ENCODE measurements at regions not wholly inside any gene's neighbourhood (a gene's known extent, or its start where the extent isn't known, plus 50 kb on each side); places are given as distances from the start of the nearest gene placed in this dataset.
"Not testable (repeated sequence)": the region's sequence is repeated elsewhere in the genome, so short reads cannot be mapped to it uniquely, and the experiment has no call there.

GRCh38 chr1:193472838-193473398, 286.5 kb upstream of the B3GALT2 start:
- DNase-seq (ENCODE audit: insufficient read length, low spot score), result no peak

DNA sequence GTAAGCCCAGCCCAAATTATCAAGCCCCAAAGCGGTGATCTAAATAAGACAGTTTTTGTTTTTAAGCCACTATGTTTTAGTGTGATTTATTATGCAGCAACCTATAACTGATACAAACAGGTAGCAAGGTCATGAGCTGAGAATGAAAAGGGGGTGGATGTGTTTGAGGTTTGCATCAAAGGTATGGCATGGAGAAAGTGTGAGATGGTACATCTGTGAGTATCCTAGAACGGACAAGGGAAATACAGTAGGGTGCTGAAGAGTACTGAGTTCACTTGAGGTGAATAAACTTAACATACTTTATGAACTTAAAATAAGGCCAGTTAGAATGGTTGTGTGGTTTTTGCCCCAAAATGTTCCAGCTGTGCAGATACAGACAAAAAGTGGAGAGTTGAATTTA, 286.0 kb upstream of the B3GALT2 start:
- DNase-seq (ENCODE audit: insufficient read length, low spot score), result no peak
- FAIRE-seq, result no peak

More at GRCh38 chr1:193472838-193473398, 286.5 kb upstream of the B3GALT2 start:
- FAIRE-seq, result no peak

DNA sequence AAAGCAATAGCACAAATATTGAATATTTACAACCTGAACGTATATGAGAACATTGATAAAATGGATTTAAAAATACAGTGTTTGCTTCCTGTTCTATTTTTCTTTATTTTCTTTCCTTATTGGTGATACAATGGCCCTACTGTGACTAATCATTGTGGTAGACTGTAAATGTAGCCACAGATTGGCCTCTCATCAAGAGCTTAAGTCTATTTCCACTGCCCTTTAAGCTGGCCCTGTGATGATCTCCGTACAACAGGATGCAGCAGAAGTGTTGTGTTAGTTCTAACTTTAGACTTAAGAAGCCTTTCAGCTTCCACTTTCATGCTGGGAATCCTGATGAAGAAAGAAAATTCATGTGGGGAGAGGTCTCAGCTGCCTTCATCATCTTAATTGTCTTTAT, 285.6 kb upstream of the B3GALT2 start:
- no peak for DNase-seq (ENCODE audit: insufficient read length, low spot score)
- no peak for FAIRE-seq

DNA sequence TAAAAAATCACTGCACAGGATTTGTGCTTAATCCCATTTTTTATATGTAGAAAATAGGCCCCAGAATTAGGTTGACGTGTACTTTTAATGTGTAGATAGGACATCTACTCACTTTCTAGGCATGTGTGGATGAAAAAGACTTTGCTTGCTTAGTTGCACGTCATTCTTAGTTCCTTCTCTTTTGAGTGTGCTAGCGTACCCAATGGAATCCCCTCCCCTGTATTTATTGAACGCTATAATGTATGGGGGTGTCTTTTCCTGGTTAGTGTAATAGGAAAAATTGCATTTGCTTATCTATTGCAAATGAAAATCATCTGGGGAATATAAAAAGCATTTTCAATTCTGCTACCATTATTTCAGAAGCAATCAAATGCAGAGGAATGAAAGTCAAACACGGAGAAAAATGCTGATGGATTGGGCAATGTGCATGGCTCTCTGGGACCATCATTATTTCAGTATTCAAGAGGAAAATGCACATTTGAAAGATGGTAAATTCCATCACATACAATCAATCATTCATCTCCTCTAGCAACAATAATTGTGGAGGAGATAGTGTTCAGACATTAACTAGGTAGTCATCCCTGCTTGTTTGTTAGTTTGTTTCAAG, 277.0 kb upstream of the B3GALT2 start:
- FAIRE-seq, result no peak
- no peak for DNase-seq (ENCODE audit: insufficient read length, low spot score)

GRCh38 chr1:193462629-193463320, 276.4 kb upstream of the B3GALT2 start:
- no peak for DNase-seq (ENCODE audit: insufficient read length, low spot score)
- no peak for FAIRE-seq

- no peak for FAIRE-seq
Observed at GRCh38 chr1:193458628-193459027, 272.2 kb upstream of the B3GALT2 start.

GRCh38 chr1:193457676-193458075, 271.3 kb upstream of the B3GALT2 start:
- no peak for FAIRE-seq
- DNase-seq (ENCODE audit: insufficient read length, low spot score), result no peak

More at GRCh38 chr1:193458628-193459027, 272.2 kb upstream of the B3GALT2 start:
- DNase-seq (ENCODE audit: insufficient read length, low spot score), result no peak

- no peak for FAIRE-seq
- DNase-seq (ENCODE audit: insufficient read length, low spot score), result no peak
Observed at GRCh38 chr1:193456811-193457280, 270.4 kb upstream of the B3GALT2 start.

- DNase-seq (ENCODE audit: insufficient read length, low spot score) (no peak), FAIRE-seq (no peak)
Observed at GRCh38 chr1:193451606-193452005, 265.2 kb upstream of the B3GALT2 start.

- FAIRE-seq, result no peak
Observed at GRCh38 chr1:193451001-193451400, 264.6 kb upstream of the B3GALT2 start.

GRCh38 chr1:193448682-193449461, 262.5 kb upstream of the B3GALT2 start:
- DNase-seq (ENCODE audit: insufficient read length, low spot score) (no peak), FAIRE-seq (peak; percentile 64)

More at GRCh38 chr1:193451001-193451400, 264.6 kb upstream of the B3GALT2 start:
- DNase-seq (ENCODE audit: insufficient read length, low spot score), result no peak

- no peak for DNase-seq (ENCODE audit: insufficient read length, low spot score)
- no peak for FAIRE-seq
Observed at GRCh38 chr1:193443886-193444285, 257.5 kb upstream of the B3GALT2 start.

DNA sequence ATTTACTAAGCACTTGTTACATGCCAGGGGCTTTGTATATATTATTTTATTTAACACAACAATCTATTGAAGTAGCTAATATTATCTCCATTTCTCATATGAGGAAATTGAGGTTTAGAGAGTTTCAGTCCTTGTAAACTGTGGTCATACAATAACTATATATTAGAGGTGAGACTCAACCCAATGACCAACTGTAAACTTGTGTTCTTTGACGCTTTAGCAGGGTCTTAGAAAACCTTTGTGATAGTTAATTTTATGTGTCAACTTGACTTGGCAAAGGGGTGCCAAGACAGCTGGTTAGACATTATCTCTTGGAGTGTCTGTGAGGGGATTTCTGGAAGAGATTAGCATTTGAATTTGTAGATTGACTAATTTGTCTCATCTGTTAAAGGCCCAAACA, 252.4 kb upstream of the B3GALT2 start:
- no peak for DNase-seq (ENCODE audit: insufficient read length, low spot score)
- FAIRE-seq, result no peak

GRCh38 chr1:193438312-193438711, 251.9 kb upstream of the B3GALT2 start:
- FAIRE-seq (no peak), DNase-seq (ENCODE audit: insufficient read length, low spot score) (no peak)

DNA sequence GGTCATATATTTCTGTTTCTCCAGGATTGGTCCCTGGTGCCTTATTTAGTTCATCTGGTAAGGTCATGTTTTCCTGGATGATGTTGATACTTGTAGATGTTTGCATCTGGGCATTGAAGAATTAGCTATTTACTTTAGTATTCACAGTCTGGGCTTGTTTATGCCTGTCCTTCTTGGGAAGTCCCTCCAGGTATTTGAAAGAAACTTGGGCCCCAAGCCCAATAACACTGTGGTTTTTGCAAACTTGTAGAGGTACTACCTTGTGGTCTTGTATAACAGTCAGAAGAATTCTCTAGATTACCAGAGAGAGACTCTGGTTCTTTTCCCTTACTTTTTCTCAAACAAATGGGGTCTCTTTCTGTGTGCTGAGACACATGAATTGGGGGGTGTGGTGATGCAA, 251.4 kb upstream of the B3GALT2 start:
- DNase-seq (ENCODE audit: insufficient read length, low spot score) (no peak), FAIRE-seq (peak; percentile 64)

GRCh38 chr1:193437333-193437732, 250.9 kb upstream of the B3GALT2 start:
- DNase-seq (ENCODE audit: insufficient read length, low spot score), result not testable (repeated sequence)

DNA sequence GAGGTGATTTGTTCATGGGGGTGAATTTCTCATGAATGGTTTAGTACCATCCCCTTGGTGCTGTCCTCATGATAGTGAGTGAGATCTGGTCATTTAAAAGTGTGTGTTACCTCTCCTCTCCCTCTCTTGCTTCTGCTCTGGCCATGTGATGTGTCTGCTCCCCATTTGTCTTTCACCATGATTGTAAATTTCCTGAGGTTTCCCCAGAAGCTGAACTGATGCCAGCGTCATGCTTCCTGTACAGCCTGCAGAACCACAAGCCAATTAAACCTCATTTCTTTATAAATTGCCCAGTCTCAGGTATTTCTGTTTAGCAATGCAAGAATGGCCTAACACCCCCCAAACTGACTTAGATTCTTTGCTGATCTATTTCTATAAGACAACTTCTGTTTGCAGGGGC, 249.4 kb upstream of the B3GALT2 start:
- no peak for FAIRE-seq
- DNase-seq (ENCODE audit: insufficient read length, low spot score), result no peak

More at GRCh38 chr1:193437333-193437732, 250.9 kb upstream of the B3GALT2 start:
- not testable (repeated sequence) for FAIRE-seq

- FAIRE-seq (no peak), DNase-seq (ENCODE audit: insufficient read length, low spot score) (no peak)
Observed at GRCh38 chr1:193434319-193434718, 247.9 kb upstream of the B3GALT2 start.

DNA sequence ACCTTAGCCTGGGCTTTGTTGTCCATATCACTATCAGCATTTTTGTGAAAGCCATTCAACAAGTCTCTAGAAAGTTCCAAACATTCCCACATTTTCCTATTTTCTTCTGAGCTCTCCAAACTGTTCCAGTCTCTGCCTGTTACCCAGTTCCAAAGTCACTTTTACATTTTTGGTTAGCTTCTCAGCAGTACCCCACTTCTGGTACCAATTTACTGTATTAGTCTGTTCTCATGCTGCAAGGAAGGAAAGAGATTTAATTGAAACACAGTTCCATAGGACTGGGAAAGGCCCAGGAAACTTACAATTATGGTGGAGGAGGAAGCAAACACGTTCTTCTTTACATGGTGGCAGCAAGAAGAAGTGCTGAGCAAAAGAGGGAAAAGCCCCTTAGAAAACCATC, 247.2 kb upstream of the B3GALT2 start:
- no peak for DNase-seq (ENCODE audit: insufficient read length, low spot score)
- FAIRE-seq, result no peak

GRCh38 chr1:193432979-193433587, 246.7 kb upstream of the B3GALT2 start:
- DNase-seq (ENCODE audit: insufficient read length, low spot score) (no peak), FAIRE-seq (no peak)

Data from GM19239 (cell line).